ENCODE measurements at regions not wholly inside any gene's neighbourhood (a gene's known extent, or its start where the extent isn't known, plus 50 kb on each side); places are given as distances from the start of the nearest gene placed in this dataset.

DNA sequence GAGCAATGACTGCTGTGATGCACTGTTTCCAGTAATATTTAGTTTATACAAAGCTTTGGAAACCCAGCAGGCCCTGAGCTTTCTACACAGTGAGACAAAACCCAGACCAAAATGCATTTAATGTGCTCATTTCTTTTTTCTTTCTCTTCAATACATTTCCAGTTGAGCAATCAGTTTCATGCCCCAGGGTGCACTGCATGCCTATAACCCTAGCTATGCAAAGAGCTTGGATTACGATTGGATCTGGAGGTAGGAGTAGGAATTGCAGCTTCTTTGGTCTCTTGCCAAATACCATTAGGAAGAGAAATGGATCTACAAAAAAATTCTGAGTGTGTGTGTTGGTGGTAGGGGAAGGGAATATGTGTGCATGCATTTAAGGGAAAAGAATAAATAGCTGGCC is 1001.4 kb downstream of the SQOR start:
- Histone ChIP-seq H3K9me3 (ENCODE audit: low read length) (peaks cover 83% of the 10 kb centered on the region), H3K9ac (ENCODE audit: insufficient read depth, low read depth, low read length) (no peak overlapping the region), H3K4me3 (replicated peaks in 1 of 3; ENCODE audit: insufficient read depth in 1 of 3, low read depth in 2 of 3, low read length in 3 of 3) (no peak overlapping the region), H3K27ac (ENCODE audit: extremely low read length, insufficient read depth, low read length) (no peak overlapping the region), H3K79me2 (ENCODE audit: insufficient read depth, low read length) (no peaks in the 10 kb centered on the region), H3K36me3 (replicated peaks in 1 of 2; ENCODE audit: control insufficient read depth in 1 of 2, insufficient read depth in 2 of 2, low read length in 2 of 2) (no peaks in the 10 kb centered on the region), H2AFZ (ENCODE audit: low read length) (no peak overlapping the region), H3K27me3 (ENCODE audit: control insufficient read depth in 1 of 2, insufficient read depth in 2 of 2, low read length in 2 of 2) (no peaks in the 10 kb centered on the region), H3K4me2 (ENCODE audit: low read depth, low read length) (no peak overlapping the region), H4K20me1 (ENCODE audit: insufficient read depth, low read length) (no peaks in the 10 kb centered on the region), H3K4me1 (ENCODE audit: insufficient read depth, low read length) (no peaks in the 10 kb centered on the region)
- CTCF ChIA-PET (ENCODE audit: low intra/inter-chr PET ratio, low total read pairs) = no interaction called here
- ATAC-seq = no peak
- POLR2A ChIA-PET = no interaction called here
- WGBS (ENCODE audit: low lambda C conversion rate) = 0% methylated on average over 1 of the region's 1 CpG
- no TSS peak for BruUV-seq (replicated peaks)
- no peak for DNase-seq (ENCODE audit: low spot score)
- intact Hi-C loops (cut with micrococcal nuclease; ENCODE audit: unreplicated experiment) = no loop called here
- no peak for FAIRE-seq
- in situ Hi-C loops (cut with HindIII; ENCODE audit: extremely low pct_ligation_motif_present, low pct_unique_long_range_greater_than_20kb) = no loop called here
- no peak for TF ChIP-seq SRSF9 (IDR thresholded peaks at IDR 0.05; ENCODE audit: borderline replicate concordance, insufficient read depth, low read depth, low read length, poor library complexity, severe bottlenecking)
- TF ChIP-seq, protein P1, sequence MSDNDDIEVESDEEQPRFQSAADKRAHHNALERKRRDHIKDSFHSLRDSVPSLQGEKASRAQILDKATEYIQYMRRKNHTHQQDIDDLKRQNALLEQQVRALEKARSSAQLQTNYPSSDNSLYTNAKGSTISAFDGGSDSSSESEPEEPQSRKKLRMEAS (IDR thresholded peaks at IDR 0.05) = no peak
- TF ChIP-seq, protein P2, sequence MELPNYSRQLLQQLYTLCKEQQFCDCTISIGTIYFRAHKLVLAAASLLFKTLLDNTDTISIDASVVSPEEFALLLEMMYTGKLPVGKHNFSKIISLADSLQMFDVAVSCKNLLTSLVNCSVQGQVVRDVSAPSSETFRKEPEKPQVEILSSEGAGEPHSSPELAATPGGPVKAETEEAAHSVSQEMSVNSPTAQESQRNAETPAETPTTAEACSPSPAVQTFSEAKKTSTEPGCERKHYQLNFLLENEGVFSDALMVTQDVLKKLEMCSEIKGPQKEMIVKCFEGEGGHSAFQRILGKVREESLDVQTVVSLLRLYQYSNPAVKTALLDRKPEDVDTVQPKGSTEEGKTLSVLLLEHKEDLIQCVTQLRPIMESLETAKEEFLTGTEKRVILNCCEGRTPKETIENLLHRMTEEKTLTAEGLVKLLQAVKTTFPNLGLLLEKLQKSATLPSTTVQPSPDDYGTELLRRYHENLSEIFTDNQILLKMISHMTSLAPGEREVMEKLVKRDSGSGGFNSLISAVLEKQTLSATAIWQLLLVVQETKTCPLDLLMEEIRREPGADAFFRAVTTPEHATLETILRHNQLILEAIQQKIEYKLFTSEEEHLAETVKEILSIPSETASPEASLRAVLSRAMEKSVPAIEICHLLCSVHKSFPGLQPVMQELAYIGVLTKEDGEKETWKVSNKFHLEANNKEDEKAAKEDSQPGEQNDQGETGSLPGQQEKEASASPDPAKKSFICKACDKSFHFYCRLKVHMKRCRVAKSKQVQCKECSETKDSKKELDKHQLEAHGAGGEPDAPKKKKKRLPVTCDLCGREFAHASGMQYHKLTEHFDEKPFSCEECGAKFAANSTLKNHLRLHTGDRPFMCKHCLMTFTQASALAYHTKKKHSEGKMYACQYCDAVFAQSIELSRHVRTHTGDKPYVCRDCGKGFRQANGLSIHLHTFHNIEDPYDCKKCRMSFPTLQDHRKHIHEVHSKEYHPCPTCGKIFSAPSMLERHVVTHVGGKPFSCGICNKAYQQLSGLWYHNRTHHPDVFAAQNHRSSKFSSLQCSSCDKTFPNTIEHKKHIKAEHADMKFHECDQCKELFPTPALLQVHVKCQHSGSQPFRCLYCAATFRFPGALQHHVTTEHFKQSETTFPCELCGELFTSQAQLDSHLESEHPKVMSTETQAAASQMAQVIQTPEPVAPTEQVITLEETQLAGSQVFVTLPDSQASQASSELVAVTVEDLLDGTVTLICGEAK (IDR thresholded peaks at IDR 0.05) = no peak
- TF ChIP-seq, protein P2 (CRISPR knock-in tag; IDR thresholded peaks at IDR 0.05) = no peak
- no peak for TF ChIP-seq MIXL1 (CRISPR knock-in tag; IDR thresholded peaks at IDR 0.05)
- no peak for TF ChIP-seq ZNF264 (CRISPR knock-in tag; IDR thresholded peaks at IDR 0.05)
- TF ChIP-seq, protein P3, sequence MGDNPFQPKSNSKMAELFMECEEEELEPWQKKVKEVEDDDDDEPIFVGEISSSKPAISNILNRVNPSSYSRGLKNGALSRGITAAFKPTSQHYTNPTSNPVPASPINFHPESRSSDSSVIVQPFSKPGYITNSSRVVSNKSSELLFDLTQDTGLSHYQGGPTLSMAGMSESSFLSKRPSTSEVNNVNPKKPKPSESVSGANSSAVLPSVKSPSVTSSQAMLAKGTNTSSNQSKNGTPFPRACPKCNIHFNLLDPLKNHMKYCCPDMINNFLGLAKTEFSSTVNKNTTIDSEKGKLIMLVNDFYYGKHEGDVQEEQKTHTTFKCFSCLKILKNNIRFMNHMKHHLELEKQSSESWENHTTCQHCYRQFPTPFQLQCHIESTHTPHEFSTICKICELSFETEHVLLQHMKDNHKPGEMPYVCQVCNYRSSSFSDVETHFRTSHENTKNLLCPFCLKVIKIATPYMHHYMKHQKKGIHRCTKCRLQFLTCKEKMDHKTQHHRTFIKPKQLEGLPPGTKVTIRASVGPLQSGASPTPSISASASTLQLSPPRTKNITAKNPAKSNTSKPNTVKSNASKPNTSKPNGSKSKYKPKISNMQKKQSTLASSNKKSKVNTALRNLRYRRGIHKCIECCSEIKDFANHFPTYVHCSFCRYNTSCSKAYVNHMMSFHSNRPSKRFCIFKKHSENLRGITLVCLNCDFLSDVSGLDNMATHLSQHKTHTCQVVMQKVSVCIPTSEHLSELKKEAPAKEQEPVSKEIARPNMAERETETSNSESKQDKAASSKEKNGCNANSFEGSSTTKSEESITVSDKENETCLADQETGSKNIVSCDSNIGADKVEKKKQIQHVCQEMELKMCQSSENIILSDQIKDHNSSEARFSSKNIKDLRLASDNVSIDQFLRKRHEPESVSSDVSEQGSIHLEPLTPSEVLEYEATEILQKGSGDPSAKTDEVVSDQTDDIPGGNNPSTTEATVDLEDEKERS (CRISPR knock-in tag; IDR thresholded peaks at IDR 0.05) = no peak
- TF ChIP-seq ZNF841 (CRISPR knock-in tag; IDR thresholded peaks at IDR 0.05; ENCODE audit: borderline replicate concordance) = no peak
- TF ChIP-seq ZFP41 (CRISPR knock-in tag; IDR thresholded peaks at IDR 0.05; ENCODE audit: borderline replicate concordance) = no peak
- no peak for TF ChIP-seq HDAC1 (CRISPR knock-in tag; IDR thresholded peaks at IDR 0.05)
- TF ChIP-seq NR2F1 (CRISPR knock-in tag; IDR thresholded peaks at IDR 0.05) = no peak
- TF ChIP-seq ZNF251 (CRISPR knock-in tag; IDR thresholded peaks at IDR 0.05) = no peak
- no peak for TF ChIP-seq POLR2AphosphoS2 (IDR thresholded peaks at IDR 0.05; ENCODE audit: low read depth, low read length)
- no peak for TF ChIP-seq CBX2 (IDR thresholded peaks at IDR 0.05; ENCODE audit: low read depth, low read length)
- TF ChIP-seq CBX2 (CRISPR knock-in tag; IDR thresholded peaks at IDR 0.05; ENCODE audit: low read depth) = no peak
